Upper lobe of left lung (tissue), 4 donors: ENCODE measurements at regions not wholly inside any gene's neighbourhood (a gene's known extent, or its start where the extent isn't known, plus 50 kb on each side); places are given as distances from the start of the nearest gene placed in this dataset.

Source experiments
- EP300 ChIP-seq, 4 donors: sonication (generic); formaldehyde crosslinking; IDR thresholded peaks; one replicate each; pipeline ENCODE4 v1.5.1; 2017; ENCODE audit warnings: antibody characterized with exemption in 4 of 4, control low read depth in 2 of 4
- POLR2A ChIP-seq, 4 donors: fragments of 450-650 bp; IDR thresholded peaks; one replicate each; pipeline ENCODE4 v1.5.1; 2016 to 2017; ENCODE audit warnings: antibody characterized with exemption in 4 of 4, mild to moderate bottlenecking in 2 of 4
- TF ChIP-seq, protein P1 (sequence below), 6 experiments: fragments of 450-650 bp in 4 of 6; fragments of 200-600 bp in 2 of 6; sonication (generic) in 2 of 6; IDR thresholded peaks; one replicate each; pipeline ENCODE4 v1.5.1; 2016 to 2019; ENCODE audit warnings: antibody characterized with exemption in 6 of 6

DNA sequence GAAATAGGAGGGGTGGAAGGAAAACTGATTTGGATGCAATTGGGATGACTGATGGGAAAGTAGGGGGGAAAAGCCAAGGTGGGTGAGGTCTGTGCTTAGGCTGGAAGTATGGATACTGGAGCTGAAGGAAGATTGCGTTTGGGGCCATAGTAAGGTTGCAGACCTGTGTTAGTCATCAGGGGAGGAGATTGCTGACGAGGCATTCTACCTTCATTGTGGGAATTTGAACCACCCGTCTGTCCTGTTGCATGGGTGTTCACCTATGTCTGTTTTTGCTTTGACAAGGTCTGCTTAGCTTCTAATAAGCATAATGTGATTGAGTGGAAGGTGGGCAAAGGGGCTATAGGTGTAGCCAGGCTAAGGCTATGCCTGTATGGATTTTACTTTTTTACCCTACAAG lies 323.8 kb downstream of the BLID start:
- TF ChIP-seq, protein P1, sequence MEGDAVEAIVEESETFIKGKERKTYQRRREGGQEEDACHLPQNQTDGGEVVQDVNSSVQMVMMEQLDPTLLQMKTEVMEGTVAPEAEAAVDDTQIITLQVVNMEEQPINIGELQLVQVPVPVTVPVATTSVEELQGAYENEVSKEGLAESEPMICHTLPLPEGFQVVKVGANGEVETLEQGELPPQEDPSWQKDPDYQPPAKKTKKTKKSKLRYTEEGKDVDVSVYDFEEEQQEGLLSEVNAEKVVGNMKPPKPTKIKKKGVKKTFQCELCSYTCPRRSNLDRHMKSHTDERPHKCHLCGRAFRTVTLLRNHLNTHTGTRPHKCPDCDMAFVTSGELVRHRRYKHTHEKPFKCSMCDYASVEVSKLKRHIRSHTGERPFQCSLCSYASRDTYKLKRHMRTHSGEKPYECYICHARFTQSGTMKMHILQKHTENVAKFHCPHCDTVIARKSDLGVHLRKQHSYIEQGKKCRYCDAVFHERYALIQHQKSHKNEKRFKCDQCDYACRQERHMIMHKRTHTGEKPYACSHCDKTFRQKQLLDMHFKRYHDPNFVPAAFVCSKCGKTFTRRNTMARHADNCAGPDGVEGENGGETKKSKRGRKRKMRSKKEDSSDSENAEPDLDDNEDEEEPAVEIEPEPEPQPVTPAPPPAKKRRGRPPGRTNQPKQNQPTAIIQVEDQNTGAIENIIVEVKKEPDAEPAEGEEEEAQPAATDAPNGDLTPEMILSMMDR (IDR thresholded peaks at IDR 0.05), result no peak
- no peak for TF ChIP-seq POLR2A (IDR thresholded peaks at IDR 0.05)
- TF ChIP-seq EP300 (IDR thresholded peaks at IDR 0.05), result no peak
